ENCODE measurements at regions not wholly inside any gene's neighbourhood (a gene's known extent, or its start where the extent isn't known, plus 50 kb on each side); places are given as distances from the start of the nearest gene placed in this dataset.

- no peak for TF ChIP-seq REST (IDR thresholded peaks at IDR 0.05; ENCODE audit: unreplicated experiment)
Observed at GRCh38 chr11:127458561-127458960, 458.0 kb upstream of the KIRREL3 start (continued).

- Histone ChIP-seq H2AFZ (peak overlapping the region; percentile 85; the same call in 1 of the 2 replicates), H3F3A (replicated peaks; ENCODE audit: low read depth) (no peaks in the 10 kb centered on the region), H3K36me3 (ENCODE audit: insufficient read depth) (no peaks in the 10 kb centered on the region), H4K20me1 (replicated peaks; ENCODE audit: insufficient read depth) (no peaks in the 10 kb centered on the region), H3K4me2 (peak overlapping the region; percentile 15; the same call in 1 of the 2 replicates), H3K27ac (ENCODE audit: low read depth) (no peak overlapping the region), H3K4me1 (ENCODE audit: insufficient read depth) (peaks cover 7% of the 10 kb centered on the region; the same call in 1 of the 2 replicates), H3K79me2 (replicated peaks; ENCODE audit: insufficient read depth) (no peaks in the 10 kb centered on the region), H3K27me3 (ENCODE audit: insufficient read depth) (no peaks in the 10 kb centered on the region), H3K9me2 (ENCODE audit: insufficient read depth) (no peaks in the 10 kb centered on the region), H3K4me3 (no peak overlapping the region)
- DNase-seq (ENCODE audit: low spot score) (peak; percentile 12), ATAC-seq (peak; percentile 66)
- Mint-ChIP-seq H3K4me1 (peaks cover 17% of the 10 kb centered on the region), H3K27me3 (ENCODE audit: insufficient read depth, low read depth, poor library complexity) (peaks cover 1% of the 10 kb centered on the region), H3K9me3 (no peaks in the 10 kb centered on the region), H3K36me3 (ENCODE audit: low read depth) (no peaks in the 10 kb centered on the region), H3K4me3 (no peak overlapping the region), H3K27ac (no peak overlapping the region)
- TF ChIP-seq JUNB (IDR thresholded peaks at IDR 0.05; ENCODE audit: unreplicated experiment) (no peak), EZH2 (IDR thresholded peaks at IDR 0.05; ENCODE audit: low read depth, unreplicated experiment) (no peak), REST (IDR thresholded peaks at IDR 0.05; ENCODE audit: unreplicated experiment) (no peak)
Observed at GRCh38 chr11:127454856-127455255, 454.3 kb upstream of the KIRREL3 start.

GRCh38 chr11:127452533-127452932, 452.0 kb upstream of the KIRREL3 start:
- peaks cover 11% of the 10 kb centered on the region for H3K4me1 Mint-ChIP-seq
- no peak overlapping the region for H3K27ac ChIP-seq (ENCODE audit: low read depth)
- no peaks in the 10 kb centered on the region for H3K36me3 ChIP-seq (ENCODE audit: insufficient read depth)
- no peaks in the 10 kb centered on the region for H3K9me3 Mint-ChIP-seq
- peaks cover 1% of the 10 kb centered on the region for H3K27me3 Mint-ChIP-seq (ENCODE audit: insufficient read depth, low read depth, poor library complexity)
- no peaks in the 10 kb centered on the region for H3K36me3 Mint-ChIP-seq (ENCODE audit: low read depth)
- H3F3A ChIP-seq (replicated peaks; ENCODE audit: low read depth): no peaks in the 10 kb centered on the region
- H3K27ac Mint-ChIP-seq: no peak overlapping the region; the same call in 1 of the 2 replicates
- no peak overlapping the region for H3K4me3 Mint-ChIP-seq
- DNase-seq (ENCODE audit: low spot score): no peak
- no peak overlapping the region for H3K4me3 ChIP-seq
- peaks cover 7% of the 10 kb centered on the region; the same call in 1 of the 2 replicates for H3K4me1 ChIP-seq (ENCODE audit: insufficient read depth)
- no peak for ATAC-seq
- no peaks in the 10 kb centered on the region for H3K27me3 ChIP-seq (ENCODE audit: insufficient read depth)
- H3K9me2 ChIP-seq (ENCODE audit: insufficient read depth): no peaks in the 10 kb centered on the region
- no peak overlapping the region for H3K4me2 ChIP-seq
- H4K20me1 ChIP-seq (replicated peaks; ENCODE audit: insufficient read depth): no peaks in the 10 kb centered on the region
- no peaks in the 10 kb centered on the region for H3K79me2 ChIP-seq (replicated peaks; ENCODE audit: insufficient read depth)
- no peak overlapping the region for H2AFZ ChIP-seq
- TF ChIP-seq POLR2AphosphoS5 (IDR thresholded peaks at IDR 0.05; ENCODE audit: low read depth) (no peak), ZNF462 (CRISPR knock-in tag; IDR thresholded peaks at IDR 0.05) (no peak), STAT1 (IDR thresholded peaks at IDR 0.05; ENCODE audit: unreplicated experiment) (no peak), JUNB (IDR thresholded peaks at IDR 0.05; ENCODE audit: unreplicated experiment) (no peak), ZNF114 (CRISPR knock-in tag; IDR thresholded peaks at IDR 0.05) (no peak)

All from GM23338 (cell line).